Erythroblast (primary cell): ENCODE measurements at regions not wholly inside any gene's neighbourhood (a gene's known extent, or its start where the extent isn't known, plus 50 kb on each side); places are given as distances from the start of the nearest gene placed in this dataset.

ENCODE experiments used
- DNase-seq, 2 experiments: peaks; one replicate each; lab custom pipeline; 2025; lab: John Stamatoyannopoulos, UW
- GATA1 ChIP-seq: IDR thresholded peaks from 2 replicates; pipeline ENCODE4 v1.6.1; 2011; ENCODE audit warnings: low read depth, mild to moderate bottlenecking, control low read depth, low read length, moderate library complexity
- POLR2A ChIP-seq: IDR thresholded peaks from 2 replicates; pipeline ENCODE4 v1.6.1; 2011; ENCODE audit warnings: mild to moderate bottlenecking, low read length

DNA sequence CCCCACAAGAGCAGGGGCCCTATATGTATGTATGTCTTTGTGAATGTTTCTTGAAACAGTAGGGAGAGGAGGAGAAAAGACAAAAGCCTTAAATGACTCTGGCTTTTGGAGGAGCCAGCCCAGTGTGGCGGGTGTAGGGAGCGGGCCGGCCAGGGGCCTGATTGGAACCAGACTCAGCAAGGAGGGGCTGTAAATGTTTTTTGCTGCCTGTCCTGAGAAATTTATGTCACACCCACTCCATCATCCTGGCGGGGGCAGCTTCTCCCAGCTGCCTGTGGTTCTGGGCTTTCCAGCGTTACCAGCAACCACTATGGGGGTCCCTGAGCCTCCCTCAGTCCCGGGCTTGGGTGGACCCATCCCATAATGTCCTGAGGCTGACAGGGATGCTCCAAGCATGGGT, 130.8 kb downstream of the PJA1 start:
- TF ChIP-seq POLR2A (no peak), GATA1 (no peak)

DNA sequence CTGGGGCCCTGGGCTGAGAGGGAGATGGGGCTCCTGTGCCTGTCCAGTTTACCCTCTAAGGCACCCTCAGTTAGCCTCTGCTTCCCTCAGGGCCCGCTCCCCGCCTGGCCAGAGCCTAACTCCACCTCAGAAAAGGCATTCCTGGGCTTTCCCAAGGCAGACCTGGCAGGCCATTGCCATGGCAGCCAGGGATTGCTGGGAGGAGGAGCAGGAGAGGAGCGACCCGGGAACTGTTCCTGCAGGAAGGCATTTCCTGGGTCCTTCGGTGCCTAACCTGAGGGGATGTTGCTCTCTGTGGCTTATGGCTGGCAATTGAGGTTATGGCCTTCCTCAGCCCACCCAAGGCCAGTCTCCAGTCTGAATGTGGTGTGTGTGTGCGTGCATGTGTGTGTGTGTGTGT, 131.3 kb downstream of the PJA1 start:
- DNase-seq: no peak
- TF ChIP-seq POLR2A: no peak
- no peak for TF ChIP-seq GATA1

More for the DNA sequence above, 130.8 kb downstream of the PJA1 start:
- no peak for DNase-seq

DNA sequence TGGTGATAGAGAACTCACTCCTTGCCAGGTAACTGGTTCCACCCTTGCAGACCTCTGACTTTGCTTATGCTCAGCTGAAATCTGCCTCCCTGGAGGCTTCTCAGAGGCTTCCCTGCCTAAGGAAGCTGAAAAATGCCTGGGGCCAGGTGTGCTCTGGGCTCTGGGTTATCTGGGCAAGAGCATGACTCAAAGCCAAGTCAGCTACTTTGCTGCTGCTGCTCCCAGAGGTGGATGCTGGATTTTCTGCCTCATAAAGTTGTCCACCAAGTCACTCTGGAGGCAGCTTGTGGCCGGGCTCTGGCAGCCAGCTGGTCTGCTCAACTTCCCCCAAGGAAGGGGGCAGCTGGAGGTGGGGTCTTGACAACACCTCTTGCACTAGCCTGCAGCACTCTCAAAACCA, 132.7 kb downstream of the PJA1 start:
- no peak for DNase-seq
- TF ChIP-seq POLR2A: no peak

DNA sequence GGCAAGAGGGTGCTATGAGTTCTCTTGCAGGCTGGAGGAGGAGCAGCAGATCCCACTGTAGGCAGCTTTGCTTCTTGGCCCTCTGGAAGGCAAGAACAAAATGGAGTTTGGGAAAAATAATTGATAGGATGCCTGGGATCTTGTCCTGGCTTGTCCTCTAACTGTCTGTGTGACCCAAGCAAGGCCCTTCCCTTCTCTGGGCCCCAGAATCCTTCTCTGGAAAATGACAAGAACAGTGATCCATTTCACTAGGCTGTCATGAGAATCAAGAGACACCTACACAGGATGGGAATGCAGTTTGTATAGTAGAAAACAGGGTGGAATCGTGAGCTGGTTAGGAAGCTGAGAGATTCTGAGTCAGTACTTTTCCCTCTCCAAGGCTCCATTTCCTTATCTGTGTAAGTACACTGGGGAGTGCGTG, 133.3 kb downstream of the PJA1 start:
- DNase-seq: no peak
- TF ChIP-seq GATA1 (no peak), POLR2A (no peak)

DNA sequence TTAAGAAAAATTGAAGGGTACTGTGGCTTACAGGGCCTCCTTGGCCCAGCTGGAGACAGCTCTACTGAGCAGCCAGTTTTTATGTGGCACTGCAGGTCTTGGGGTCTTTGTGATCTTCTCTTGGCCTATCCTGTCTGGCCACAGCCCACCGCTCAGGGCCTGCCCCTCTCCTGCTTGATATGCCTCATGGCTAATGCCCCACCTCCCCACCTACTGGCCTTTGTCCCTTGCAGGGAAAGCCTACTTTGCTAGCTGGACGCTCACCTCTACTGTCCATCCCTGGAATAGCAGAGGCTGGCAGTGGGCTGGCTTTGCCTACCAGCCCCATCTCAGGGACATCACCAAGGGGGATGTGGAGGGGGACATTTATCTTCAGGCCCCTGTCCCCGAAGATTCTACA, 134.1 kb downstream of the PJA1 start:
- TF ChIP-seq POLR2A (no peak), GATA1 (no peak)
- DNase-seq: no peak

DNA sequence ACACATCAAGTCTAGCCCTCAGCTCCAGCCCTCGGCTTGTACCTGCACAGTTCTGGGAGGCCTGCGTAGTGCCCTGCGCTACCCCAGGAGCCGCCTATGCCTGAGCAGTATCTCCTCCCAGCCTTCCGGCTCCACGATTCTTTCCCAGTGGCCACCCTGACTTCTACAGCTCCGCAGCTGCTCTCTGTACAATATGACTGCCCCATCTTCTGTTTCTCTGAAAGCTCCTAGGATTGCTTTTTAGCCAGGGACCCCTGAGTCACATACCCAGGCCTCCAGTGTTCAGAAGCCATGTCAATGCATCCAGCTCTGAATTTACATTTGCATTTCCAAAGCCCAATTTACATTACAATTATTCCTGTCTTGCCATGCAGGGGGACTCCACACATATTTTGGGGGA, 135.5 kb downstream of the PJA1 start:
- no peak for DNase-seq
- TF ChIP-seq POLR2A: no peak
- no peak for TF ChIP-seq GATA1

DNA sequence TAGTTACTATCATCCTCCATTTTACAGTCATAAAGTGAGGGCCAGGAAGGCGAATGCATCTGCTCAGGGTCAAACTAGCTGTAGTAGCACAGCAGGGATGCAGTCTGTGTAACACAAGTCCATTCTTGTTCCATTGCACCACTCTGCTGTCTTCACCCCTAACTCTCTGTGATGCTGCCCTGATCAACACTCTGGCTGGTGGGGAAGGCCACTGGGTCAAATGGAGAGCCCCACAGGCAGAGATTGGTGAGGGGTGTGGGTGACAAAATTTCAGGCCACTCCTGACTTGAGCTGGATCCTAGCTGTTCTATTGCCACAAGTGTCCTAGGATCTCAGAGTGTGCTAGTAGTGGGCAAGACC, 136.5 kb downstream of the PJA1 start:
- DNase-seq: no peak
- TF ChIP-seq GATA1 (no peak), POLR2A (no peak)

DNA sequence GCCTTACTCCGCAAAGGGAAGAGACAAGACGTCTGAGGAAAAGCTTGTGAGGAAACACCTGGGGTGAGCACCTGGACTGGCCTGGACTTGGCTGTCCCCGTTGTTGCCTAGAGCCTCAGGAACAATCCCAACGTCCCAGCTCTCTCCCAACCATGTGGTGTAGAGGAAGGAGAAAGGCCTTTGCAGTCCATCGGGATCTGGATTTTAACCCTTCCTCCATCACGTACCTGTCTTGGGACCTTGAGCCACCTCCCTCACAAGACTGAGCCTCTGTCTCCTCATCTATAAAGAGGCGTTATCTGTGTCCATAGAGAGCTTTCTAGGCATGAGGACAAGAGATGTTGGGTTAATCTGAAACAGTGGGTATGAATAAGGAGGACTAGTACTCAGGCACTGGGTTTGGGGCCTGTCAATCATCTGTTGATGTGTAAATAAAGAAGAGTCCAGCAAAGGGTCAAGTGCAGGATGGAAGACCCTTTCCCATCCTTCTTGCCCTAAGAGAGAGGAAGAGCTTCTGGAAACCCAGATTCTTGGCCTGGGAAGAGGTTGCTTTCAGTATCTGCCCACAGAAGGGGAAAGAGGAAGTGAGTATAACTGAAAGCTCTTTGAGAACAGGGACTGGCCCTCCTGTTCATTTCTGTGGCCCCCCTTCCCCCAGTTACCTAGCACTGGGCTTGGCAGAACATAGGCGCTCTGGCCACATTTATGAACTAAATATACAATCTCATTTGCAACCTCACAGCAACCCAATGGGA, 137.1 kb downstream of the PJA1 start:
- no peak for DNase-seq
- no peak for TF ChIP-seq GATA1

DNA sequence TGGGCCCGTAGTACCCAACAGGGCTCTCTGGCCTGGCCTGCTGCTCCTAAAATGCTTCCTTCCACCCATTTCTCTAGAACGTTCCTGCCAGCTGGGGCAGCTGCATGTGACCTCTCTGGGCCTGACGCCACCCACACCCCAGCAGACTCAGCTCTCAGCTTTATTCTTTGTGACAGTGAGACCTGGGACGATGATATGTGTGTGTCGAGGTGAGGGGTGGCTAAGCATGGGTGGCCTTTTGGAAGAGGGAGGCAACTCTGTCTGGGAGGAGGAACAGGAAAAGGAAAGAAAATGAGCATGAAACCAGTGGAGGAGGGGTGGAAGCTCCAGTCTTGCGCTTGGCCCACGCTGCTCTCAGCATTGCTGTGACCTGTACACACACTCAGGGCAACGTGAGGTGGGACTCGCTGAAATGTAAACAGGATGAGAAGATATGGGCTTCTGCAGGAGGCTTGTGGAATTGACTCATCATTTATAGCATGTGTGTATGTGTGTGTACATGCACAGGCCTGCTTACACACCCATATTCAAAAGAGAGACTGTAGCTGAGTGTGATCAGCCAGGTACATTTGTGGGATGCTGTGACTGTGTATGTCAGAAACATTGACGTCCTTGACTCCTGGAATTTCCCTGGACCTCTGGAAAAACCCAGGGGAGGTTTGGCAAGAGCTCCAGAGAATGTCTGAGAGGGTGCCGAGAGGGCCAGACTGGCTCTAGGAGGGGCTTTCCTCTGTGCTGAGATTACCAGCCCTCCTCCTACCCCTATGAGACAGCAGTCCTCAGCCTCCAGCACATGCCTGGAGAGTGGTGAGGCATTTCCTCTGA, 137.9 kb downstream of the PJA1 start:
- TF ChIP-seq GATA1 (no peak), POLR2A (no peak)
- no peak for DNase-seq

DNA sequence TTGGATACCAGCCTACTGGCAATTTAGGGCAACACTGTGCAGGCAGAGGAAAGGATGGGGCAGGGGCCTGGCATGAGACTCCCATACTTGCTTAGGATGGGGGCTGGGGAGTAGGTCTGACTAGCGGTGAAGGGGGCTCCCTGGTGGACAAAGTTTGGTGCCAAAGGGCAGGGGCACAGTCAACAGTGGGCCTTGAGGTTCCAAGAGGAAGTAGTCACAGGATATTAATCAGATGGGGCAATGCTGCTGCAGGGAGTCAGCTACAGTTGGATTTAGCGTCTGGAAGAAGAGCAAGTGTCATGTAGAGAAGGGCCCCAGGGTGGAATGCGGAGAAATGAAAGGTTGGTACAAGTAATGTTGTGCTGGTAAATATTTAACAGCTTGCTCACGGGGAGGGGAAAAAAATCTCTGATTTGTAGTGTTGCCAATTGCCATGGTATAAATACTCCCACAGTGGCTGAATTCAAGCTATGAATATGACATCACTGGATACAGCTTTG, 139.4 kb downstream of the PJA1 start:
- TF ChIP-seq GATA1 (no peak), POLR2A (no peak)
- DNase-seq: no peak

DNA sequence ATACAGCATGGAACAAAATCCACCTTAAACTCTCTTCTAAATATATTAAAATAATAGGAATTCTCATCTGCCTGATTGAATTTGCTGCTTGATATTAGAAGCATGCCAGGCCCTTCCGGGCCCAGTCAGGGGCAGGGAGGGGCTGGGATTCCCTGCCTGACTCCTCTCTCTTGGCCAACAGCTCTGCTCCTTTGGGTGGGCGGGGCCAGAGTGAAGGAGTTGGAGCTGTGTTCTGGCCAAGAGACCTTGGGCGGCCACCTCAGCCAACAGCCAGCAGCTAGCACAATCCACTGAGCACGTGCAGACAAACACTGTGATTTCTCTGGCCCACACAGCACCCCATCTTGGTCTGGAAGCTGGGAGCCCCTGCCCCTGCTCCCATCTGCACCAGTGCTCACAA, 140.3 kb downstream of the PJA1 start:
- DNase-seq: no peak
- no peak for TF ChIP-seq GATA1
- TF ChIP-seq POLR2A: no peak

DNA sequence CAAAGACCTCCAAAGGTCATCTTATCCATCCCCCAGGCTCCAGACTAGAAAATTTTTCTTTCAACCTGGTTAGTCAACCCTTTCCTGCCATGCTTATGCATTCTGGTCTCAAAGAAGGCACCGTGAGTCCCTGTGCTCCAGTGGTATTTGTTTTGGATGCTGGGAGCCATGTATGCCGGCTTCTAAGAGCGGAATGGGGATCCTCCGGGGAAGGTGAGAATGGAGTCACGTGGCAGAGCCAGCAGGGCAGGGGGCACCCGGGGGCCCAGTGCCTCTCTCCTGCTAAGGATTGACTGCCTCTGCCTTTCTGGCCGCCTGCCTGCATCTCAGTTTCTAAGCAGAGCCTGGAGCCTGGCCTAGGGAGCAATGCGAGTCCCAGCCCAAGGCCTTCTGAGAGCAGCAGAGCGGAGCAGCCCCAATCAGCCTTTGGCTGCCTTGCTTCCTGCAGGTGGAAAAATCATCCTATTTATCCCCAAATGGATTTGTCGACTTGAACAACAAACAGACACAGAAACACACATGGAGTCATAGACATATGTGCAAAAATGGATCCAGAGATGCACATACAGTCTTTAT, 141.0 kb downstream of the PJA1 start:
- DNase-seq: no peak
- TF ChIP-seq POLR2A (no peak), GATA1 (no peak)

DNA sequence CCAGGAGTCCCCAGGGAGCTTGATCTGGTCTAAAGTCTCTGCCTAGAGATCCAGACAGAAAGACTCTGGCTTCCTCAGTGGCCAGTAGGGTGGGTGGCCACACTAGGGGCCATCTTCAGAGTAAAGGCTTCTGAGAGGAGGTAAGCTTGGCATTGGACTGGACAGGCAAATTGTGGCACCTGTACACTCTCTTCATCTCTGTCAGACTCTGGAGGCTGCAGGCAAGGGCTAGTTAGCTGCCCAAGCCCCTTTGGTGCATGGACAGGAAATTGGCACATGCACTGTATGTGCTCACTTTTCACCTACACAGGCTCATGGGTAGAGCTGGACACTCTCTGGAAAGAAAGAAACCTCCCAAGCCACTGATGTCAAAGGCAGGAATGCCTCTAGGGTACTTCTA, 142.8 kb downstream of the PJA1 start:
- DNase-seq: no peak
- TF ChIP-seq POLR2A: no peak
- no peak for TF ChIP-seq GATA1
